GM18868 (cell line): ENCODE measurements at regions not wholly inside any gene's neighbourhood (a gene's known extent, or its start where the extent isn't known, plus 50 kb on each side); places are given as distances from the start of the nearest gene placed in this dataset.
A peak's percentile ranks its signal among the peaks of the same experiment; 100 is the strongest.

Experiments
- ATAC-seq: cut with Tn5 transposase; IDR thresholded peaks from one replicate; pipeline ENCODE4 v1.9.1; 2021; ENCODE audit warnings: mild to moderate bottlenecking, moderate library complexity; ENCODE audit not compliant: unreplicated experiment

DNA sequence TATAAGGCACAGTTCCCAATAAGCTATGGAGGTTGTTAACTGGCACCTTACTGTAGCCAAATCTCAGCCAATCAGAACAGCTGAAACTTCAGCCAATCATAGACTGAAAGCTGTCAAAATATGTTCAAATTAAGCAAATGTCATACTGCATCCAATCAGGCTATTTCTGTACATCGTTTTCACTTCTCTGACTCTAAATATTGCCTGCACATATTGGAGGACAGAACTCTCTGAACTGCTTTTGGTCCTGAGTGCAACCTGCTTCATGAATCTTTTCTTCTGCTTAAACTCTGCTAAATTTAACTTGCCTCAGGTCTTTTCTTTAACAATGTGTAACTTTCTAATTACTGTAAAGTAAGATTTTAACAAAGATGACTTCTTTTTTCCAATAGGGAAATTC, 1198.9 kb upstream of the PCDH7 start:
- no peak for ATAC-seq

DNA sequence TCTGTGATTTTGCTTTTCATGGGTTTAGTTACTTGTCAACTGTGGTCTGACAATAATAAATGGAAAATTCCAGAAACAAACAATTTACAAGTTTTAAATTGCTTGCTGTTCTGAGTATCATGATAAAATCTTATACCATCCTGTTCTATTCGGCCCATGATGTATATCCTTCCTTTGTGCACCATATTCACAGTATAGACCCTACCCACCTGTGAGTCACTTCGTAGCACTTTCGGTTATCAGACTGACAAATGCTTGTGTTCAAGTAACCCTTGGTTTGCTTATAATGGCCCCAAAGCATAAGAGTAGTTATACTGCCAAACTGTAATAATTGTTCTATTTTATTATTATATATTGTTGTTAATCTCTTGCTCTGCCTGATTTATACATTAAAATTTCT, 1183.4 kb upstream of the PCDH7 start:
- ATAC-seq: no peak

DNA sequence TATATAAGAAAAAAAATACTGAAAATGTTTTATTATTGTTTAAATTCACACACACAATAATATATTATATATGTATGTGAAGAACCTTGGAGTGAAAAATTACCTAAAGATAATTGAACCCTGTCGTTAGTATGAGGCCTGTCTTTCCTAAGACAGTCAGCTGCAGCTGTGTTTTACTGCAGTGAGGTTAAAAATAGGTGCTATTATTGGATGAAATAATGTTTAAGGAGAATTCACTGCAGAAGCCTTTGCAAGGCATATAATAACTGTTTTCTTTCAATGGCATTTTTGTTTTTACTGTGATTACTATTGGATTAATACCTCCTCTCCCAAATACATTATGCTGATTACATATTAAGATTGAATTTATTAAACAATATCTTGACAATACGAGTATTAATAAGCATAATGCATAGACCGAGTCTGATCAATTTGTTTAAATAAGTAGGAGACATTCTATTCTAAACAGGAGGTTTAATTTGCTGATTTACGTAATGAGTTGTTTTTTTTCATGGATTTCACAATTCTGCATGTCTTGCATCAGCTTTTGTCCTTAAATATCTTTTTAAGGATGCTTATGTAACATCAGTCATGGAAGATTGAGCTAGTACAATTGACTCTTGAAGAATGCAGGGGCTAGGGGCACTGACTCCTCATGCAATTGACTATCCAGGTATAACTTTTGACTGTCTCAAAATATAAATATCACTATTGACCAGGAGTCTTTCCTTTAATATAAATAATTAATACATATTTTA, 1181.1 kb upstream of the PCDH7 start:
- ATAC-seq: no peak

DNA sequence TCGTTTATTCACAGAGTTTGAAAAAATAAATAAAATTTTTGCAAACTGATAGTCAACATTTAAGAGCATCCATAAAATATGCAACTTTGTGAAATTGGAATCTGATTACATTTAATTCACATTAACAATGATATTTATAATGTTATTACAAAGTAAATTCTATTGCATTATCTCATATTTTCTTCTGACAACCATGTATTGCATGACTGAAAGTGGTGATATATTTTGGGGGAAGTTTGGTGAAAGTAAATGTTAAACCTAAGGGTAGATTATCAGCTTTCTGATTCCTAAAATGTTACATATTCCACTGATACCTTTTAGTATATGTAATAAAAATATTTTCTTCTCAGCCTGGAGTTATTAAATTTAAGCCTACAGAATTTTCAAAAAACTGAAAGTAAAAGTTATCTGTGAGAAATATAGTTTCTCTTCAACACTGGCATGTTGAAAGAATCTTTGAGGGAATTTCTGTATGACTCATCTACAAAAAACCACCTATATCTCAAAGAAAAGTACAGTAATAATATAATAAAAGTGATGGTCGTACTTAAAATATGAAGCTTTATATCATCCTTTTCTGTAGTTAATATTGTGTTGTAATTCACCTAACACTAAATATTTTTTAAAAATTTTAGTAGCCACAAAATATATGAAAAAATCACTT, 1179.6 kb upstream of the PCDH7 start:
- peak; percentile 85 for ATAC-seq

DNA sequence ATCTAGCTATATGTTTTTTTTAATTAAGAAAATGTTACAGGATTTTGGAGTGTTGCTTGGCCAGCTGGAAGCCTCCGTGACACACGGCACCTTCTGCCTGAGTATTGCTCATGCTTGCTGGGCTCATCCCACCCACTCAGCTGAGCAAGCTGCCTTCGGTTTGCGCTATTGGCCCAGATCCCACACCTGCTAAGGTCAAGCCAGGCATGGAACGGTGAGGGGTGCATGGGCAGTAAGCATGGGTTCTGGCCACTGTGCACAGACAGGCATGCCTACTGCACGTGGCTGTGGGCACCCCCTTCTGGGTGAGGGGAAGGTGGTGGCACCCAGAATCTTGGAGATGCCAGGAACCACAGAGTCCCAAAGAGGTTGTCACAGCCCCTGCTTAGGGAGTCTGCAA, 1178.4 kb upstream of the PCDH7 start:
- no peak for ATAC-seq

DNA sequence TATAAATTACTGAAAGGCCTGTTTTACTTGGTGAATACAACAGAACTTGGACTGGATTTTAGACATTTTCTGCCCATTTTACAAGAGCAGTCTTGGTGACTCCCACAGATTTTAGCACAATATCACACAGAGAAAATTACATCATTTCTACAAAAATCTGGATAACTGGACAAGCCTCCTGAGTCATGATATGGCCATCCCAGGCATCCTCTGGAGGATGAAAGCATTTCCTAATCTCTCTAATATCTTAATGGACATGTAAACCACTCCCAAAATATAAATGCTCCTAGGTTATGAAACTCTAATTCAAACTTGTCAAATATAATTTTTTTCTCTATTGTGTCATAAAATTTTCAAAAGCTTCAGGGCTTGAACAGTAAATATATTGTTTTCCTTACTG, 1170.8 kb upstream of the PCDH7 start:
- no peak for ATAC-seq

DNA sequence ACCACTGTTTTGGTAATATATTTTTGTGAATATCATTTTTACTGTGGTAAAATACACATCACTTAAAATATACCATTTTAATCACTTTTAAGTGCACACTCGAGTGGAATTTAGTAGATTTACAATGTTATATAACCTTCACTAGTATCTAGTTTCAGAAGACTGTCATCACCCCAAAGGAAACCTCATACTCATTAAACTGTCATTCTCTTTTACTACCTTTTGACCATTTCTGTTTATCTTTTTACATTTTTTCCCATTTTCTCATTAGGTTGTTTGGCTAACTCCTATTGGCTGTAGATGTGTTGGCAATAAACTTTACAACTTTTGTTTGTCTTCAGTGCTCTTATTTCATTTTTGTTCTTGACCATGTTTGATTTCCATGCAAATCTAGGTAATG, 1168.3 kb upstream of the PCDH7 start:
- no peak for ATAC-seq

DNA sequence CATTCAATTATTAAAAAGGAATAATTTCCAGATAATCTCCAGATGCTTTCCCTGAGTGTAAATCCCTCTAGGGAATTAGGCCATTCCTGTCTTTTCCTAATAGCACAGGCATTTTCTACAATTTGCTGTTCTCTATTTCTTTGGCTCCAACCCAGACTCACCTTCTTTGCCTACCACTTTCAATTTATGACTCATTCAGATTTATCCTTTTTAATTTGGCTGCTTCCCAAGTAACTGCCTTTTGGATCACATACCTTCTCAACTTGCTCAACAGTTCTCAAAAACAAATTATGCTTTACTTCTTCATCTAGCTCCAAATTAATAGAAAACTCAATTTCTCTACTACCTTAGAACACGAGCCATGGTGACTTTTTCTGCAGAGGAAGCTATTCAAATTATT, 1166.3 kb upstream of the PCDH7 start:
- no peak for ATAC-seq

DNA sequence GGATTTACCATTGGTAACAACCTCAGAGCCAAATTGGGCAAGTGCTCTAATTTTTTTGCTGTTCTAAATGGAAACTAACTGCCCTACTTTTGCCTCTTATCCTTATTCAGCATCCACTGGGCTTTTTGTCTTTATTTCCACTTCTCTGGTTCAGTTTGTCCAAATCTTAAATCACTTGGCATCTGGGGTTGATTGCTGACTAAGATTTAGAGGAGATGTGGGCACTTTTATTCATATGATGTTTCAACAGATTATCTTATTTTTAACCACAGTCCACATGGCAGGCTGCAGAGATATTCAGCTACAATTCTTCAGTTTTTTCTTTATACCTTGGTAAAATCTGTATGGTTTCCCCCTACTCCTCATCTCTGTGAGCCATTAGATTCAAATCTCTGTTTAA, 1161.4 kb upstream of the PCDH7 start:
- no peak for ATAC-seq

DNA sequence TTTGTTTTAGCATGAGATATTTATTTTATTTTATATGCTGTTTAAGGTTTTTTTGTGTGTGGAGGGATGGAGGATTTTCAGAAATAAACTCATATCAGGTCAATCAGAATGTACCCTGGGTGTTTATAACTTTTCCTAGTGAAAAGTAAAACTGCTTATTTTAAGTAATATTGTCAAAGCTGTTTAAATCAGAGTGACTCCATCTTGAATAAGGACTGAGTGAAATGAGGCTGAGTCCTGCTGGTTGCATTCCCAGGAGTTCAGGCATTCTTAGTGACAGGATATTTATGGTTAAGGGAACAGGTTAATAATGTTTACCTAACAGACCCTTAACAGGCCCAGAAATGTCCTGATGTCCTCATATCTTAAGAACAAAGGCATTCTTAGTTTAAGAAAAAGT, 1160.9 kb upstream of the PCDH7 start:
- no peak for ATAC-seq

DNA sequence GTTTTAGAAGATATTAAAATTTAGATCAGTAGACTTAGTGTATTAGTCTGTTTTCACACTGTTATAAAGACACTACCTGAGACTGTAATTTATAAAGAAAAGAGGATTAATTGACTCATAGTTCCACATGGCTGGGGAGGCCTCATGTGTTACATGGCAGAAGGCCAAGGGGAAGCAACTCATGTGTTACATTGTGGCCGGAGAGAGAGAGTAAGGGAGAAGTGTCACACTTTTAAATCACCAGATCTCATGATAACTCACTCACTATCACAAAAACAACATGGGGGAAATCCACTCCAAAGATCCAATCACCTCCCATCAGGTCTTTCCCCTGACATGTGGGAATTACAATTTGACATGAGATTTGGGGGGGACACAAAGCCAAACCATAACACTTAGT, 1159.7 kb upstream of the PCDH7 start:
- ATAC-seq: peak; percentile 77

DNA sequence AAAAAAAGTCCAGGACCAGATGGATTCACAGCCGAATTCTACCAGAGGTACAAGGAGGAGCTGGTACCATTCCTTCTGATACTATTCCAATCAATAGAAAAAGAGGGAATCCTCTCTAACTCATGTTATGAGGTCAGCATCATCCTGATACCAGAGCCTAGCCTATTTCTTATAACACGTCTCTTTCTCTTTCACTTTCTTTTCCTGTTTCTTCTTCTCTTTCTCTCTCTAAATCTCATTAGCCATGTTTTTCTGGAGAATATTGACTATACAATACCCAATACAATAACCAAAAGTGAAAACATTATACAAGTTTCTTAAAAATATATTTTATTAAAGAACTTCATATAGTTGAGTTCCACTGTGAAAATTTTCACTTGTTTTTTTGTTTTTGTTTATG, 1154.9 kb upstream of the PCDH7 start:
- peak; percentile 81 for ATAC-seq

DNA sequence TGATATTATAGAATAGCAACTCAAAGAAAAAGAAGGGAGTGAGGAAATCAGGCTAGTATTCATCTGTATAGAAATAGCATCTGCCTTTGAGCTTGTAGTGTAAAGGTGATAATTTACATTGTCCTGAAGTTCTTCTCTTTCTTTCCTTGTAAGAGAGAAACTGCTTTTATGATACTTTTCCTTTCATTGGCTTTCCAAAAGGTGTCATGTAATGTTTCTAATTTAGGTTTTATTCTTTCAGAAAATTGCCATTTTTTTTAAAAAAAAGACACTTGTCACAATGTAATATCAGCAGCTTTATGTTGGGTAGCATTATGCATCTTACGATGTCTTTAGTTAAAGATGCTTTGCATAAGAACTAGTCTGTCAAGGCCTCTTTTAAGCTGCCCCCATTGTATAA, 1153.8 kb upstream of the PCDH7 start:
- no peak for ATAC-seq

DNA sequence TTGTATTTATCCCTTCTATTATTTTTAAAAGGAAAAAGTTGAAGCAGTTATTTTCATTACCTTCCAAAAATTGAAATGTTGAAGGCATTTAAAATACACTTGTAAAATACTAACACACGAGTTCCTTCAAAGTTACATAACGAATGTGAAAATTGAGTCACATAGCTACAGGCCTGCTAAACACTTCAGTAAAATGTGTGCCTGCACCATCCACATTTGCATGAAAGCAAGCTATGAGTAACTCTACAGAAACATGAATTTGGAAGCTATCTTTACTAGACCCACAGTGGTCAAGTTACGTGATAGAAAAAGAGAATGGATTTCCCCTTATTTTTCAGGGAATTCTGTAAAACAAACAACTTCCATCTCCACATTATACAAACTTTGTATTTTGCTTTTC, 1148.8 kb upstream of the PCDH7 start:
- peak; percentile 77 for ATAC-seq

DNA sequence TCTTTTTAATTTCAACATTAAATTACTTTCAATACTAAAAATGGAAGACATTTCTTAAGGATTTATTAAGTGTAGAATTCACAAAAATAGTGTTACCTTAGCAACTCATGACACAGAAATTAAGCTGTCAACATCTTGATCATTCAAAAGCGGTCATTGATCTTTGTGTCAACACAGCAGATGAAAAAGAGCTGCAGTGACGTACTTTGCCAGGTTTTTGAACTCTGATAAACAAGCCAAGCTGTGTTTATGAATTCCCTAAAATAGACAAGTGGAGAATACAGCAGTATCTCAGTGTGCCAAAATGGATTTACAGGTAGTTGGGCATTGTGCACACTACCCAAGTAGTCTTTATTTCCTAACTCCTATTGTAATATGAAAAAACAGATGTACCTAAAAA, 1141.8 kb upstream of the PCDH7 start:
- ATAC-seq: no peak

DNA sequence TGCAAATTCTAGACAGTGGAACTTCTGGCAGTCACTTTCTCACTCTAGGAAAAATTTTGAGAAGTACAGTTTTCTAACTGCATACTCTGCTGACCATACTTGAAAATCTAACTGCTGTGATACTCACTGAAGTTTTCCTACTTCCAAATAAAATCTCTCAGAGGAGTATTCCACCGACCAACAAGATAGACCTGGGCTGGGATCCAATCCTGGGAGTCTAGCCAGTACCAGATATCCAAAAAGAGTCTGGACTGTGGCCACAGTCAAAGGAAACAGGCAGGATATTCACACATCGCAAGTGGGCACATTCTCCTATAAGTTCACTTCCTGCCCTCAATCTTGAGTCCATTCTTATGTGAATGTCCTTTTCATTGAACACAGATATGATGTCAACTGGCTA, 1138.7 kb upstream of the PCDH7 start:
- no peak for ATAC-seq

DNA sequence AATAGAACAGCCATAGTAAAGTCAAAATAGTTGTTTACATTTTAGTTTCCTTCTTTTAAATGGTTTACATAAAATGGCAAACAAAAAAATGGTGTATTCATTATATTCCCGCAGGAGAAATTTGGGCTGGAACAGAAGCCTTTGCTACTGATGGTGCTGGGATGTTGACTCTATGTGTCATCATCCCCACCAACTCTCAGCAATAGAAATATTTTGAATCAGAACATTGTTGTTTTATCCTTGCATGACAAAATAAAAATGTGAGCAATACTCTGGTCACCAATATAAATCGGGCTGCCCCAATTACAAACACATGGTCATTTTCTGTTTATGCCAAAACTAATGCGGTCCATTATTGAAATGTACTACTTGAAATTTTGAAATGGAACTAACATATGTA, 1131.6 kb upstream of the PCDH7 start:
- ATAC-seq: no peak

DNA sequence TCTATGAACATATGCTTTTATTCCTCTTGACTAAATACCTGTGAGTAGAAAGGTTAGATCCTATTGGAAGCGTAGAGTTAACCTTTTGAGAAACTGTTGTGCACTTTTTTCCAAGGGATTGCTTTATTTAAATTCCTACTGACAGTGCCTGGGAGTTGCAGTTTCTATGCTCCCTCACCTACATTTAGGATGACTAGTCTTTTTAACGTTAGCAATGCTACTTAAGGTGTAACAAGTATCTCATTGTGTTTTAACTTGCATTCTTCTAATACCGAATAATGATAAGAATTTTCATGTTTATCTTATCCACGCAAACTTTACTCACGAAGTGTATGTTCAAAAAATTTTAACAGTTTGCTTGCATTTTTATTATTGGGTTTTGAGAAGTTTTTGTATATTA, 1123.9 kb upstream of the PCDH7 start:
- ATAC-seq: no peak

DNA sequence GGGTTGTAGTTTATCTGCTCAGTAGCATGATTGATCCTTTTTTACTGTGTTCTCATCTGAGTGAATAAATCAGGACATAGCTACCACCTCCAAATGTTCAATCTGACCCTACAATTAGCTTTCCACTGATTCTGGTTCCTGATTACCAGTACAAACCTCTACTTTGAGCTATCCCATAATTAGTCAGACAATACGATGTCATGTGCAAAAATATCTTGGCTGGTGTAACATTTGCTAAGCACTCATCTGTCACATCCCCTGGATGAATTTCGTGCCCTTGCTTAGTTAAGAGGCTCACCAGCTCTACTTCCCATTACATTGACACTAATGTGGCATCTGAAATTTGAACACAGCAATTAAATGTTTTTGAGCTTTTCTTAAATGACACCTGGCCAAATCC, 1101.0 kb upstream of the PCDH7 start:
- ATAC-seq: no peak

DNA sequence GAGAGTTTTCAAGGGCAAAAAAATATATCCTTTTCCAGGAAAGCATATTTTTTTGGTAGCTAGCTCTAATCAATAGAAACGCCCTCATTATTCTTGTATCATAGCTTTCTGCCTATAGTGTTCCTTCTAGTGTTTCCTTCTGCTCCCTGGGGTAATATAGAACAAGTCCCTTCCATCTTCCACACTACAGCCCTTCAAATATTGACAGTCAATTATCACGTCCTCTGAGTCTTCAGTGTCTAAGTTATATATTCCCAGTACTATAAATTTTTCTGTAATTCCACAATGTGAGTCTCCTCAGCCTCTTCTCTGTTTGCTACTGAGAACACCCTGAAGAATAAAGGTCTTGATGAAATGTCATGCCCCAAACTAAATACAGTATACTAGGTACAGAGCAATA, 1088.0 kb upstream of the PCDH7 start:
- ATAC-seq: no peak

DNA sequence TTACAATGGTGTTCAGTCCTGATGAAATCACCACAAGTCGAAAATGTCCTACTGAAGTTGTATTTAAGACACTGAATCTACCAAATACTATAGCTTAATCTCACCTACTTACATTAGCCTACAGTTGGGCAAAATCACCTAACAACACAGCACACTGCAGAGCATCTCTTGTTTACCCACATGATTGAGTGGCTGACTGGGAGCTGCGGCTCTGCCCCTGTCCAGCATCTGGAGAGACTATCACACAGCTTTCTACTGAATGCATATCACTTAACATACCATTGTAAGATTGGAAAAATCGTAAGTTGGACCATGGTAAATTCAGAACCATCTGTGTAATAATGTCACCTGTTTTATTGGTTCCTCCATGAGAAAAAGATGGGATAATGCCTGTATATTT, 1083.2 kb upstream of the PCDH7 start:
- no peak for ATAC-seq

DNA sequence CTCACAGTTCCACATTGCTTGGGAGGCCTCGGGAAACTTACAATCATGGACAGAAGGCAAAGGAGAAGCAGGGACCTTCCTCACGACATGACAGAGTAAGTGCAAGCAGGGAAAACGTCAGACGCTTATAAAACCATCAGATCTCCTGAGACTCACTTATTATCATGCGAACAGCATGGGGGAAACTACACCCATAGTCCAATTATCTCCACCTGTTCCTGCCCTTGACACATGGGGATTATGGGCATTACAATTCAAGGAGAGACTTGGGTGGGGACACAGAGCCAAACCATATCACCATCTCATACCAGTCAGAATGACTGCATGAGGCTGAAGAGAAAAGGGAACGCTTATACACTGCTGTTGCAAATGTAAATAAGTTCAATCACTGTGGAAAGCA, 1066.9 kb upstream of the PCDH7 start:
- no peak for ATAC-seq

DNA sequence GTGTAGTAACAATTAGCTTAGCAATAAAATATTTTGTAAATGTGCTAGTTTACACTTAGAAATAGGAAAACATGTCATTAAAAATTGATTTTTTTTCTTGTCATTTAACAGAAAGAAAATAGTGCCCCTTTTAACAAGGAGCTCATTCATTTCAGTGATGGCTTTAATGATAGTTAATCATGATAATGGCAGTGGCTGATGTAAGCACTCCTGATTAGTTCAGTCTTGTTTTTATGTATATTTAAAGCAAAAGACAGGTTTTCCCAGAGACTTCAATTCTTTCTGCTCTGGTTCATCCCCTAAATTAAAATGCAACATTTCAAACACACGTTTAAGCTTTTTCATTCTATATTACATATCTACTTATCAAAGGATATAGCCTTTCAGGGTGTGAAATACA, 1039.5 kb upstream of the PCDH7 start:
- ATAC-seq: no peak
